HG03097 (cell line): ENCODE measurements at regions not wholly inside any gene's neighbourhood (a gene's known extent, or its start where the extent isn't known, plus 50 kb on each side); places are given as distances from the start of the nearest gene placed in this dataset.

Experiments
- ATAC-seq: cut with Tn5 transposase; IDR thresholded peaks from one replicate; pipeline ENCODE4 v1.9.1; 2021; ENCODE audit not compliant: unreplicated experiment, low FRiP score

DNA sequence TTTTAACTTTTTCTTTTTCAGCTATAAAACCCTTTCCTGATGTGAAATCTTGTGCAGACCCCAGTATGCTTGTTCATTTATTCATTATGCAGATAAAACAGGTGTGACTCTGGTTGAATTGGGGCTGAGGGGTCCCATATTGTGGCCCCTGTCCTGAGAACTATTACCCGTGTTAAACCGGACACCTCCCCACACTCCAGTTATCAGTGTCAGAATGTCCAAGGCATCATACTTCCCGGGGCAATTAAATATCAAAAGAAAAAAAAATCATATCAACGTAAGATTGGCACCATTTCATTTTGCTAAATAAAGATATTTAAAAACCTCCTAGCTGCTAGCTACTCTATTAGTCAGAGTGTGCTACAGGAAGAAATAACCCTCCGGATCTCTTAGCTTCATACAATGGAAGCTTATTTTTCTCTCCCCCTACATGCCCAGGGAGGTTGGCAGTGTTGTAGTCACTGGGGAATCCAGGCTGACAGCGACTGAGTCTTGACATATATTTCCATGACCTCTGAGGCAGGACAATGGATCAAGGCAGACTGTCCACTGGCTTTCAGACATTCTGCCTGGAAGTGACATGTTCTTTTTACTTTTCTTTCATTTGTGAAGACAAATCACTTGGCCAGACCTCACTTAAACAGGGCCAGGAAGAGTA, 170.0 kb downstream of the SEC61B start:
- ATAC-seq, result no peak

- no peak for ATAC-seq
These were observed 170.9 kb downstream of the SEC61B start for GRCh38 chr9:99392986-99393385.

DNA sequence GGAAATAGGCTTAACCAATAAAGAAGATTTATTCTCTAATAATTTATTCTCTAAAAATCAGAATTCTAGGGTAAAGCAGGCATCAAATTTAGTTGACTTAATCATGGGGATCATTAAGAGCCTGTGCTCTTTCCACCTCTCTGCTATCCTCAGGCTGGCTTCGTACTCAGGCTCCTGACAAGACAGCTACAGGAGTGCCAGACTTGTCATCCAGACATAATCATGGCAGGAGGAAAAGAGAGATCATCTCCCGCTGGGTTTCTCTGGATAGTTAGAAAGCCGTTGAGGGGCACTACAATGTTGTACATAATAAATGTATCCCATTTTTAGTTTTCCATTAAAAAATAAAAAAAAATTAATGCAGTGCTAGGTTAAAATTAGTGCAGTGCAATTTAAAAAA, 171.9 kb downstream of the SEC61B start:
- ATAC-seq, result no peak

- no peak for ATAC-seq
These were observed 176.2 kb downstream of the SEC61B start for GRCh38 chr9:99398241-99398640.

- no peak for ATAC-seq
These were observed 177.4 kb downstream of the SEC61B start for GRCh38 chr9:99399474-99399873.

DNA sequence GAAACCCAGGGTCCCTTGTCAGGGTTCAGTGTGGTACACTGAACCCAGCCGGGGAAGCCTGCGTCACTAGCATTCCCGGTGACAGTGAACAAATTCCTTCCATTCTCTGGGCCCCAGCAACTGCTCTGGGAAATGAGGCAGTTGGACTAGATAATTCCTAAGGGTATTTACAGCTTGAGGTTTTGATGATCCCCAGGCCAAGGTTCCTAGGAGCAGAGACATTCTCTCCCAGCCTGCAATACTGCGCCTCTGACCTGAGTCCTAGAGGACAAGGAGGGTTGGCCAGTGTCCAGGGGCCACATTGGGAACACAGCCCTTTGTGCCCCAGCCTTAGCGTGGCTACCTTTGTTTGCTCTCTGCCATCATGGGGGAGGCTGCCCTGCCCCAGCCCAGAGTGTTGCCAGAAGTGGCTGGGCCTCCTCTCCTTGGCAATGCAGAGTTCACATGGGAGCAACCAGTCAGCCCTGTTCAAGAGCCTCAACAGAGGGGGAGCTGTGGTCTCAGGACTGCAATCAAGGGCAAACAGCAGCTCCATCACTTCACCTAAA, 178.2 kb downstream of the SEC61B start:
- ATAC-seq, result no peak

GRCh38 chr9:99401680-99402504, 179.8 kb downstream of the SEC61B start:
- no peak for ATAC-seq

GRCh38 chr9:99403371-99403770, 181.3 kb downstream of the SEC61B start:
- ATAC-seq, result no peak

- no peak for ATAC-seq
These were observed 183.3 kb downstream of the SEC61B start for GRCh38 chr9:99405359-99405758.

DNA sequence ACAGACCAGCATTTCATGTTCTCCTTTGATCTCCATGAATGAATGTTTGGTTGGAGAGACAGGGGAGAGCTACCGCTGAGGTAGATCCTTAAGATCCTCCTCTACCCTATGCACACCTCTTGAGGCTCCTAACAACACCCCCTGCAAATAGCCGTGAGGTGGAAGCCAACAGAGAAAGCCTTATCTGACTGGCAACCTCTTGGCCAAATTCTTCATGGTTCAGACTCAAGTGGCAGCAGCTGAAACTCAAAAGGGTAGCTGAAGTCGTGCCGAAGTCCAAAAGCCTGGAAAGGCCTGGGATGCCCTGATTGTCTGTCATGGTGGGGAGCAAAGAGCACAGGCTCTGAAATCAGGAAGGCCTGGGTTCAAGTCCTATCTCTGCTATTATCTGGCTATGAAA, 184.9 kb downstream of the SEC61B start:
- ATAC-seq, result no peak

DNA sequence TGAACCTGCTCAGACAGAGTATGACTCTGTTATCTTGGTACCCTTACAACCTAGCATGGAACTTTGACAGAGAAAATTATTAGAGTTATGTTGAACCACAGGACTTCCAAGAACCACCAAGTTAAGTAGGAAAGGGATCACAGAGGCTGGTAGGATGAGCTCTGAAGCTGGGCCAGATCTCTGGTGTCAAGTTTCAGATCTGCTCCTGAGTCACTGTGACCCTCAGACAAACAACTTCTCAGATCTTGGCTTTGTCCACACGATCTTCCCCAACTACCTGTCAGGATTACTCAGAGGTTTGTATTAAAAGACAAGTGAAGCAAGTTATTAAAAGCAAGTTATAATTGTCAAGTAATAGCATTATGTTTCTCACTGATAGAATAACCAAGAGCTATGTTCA, 189.0 kb downstream of the SEC61B start:
- no peak for ATAC-seq

DNA sequence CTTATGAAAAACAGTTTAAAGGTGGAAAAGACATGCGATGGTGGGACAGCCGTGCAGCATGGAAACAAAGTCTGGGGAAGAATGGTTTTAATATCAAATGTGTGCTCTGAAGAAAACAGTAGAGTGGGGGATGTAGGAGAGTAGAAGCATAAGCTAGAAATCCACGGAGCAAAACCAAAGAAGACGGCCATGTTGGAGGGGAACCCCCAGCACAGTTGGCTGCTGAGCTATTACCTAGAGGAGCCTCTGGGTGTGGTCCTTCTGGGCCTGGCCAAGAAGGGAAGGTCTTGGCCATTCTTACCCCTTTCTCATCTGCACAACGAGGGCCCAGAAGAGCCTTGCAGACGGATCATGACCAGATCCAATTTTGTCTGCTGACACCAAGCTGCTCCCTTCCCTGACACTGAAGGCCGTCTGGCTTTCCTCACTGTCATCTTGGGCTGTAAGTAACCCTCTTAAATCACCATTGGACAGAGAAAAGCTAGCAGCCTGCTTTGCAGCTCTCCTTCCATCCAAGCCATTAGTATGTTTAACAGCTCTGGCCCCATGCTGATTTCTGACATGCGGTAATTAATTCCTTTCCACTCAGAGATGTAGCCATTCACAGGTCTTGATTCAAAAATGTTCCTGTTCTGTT, 189.5 kb downstream of the SEC61B start:
- ATAC-seq, result no peak

DNA sequence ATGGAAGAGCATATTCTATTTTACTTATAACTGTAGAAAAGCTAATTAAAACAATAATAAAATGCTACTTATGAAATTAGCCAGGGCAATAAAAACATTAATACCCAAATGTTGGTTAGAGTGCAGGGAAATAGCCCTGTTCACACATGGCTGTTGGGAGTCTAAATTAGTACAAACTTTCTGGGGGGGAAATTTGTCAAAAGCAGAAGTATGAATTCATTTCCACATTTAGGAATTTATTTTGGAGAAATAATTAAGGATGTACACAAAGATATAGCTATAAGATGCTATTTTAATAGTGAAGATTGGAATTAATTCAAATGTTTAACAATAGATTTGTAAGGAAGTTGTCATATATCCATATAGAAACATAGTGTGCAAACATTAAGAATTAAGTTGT, 190.5 kb downstream of the SEC61B start:
- no peak for ATAC-seq

DNA sequence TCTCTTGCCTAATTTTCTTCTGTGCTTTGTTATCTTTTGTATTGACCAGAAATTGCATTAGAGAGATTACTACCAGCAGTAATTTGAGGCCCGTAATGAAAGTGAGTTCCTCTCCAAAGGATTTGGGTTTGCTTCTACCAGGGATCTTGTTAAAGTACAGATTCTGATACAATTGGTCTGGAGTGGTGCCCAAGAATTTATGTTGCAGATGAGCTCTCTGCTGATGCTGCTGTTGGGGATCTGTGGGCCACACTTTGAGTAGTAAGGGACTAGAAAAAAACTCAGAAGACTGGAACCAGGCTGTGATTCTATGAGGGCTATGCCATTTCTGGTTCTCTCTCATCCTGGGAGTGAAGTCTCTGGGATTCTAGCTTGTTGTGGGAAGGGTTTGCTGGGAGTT, 192.2 kb downstream of the SEC61B start:
- no peak for ATAC-seq

- ATAC-seq, result no peak
These were observed 193.5 kb downstream of the SEC61B start for GRCh38 chr9:99415606-99416005.

GRCh38 chr9:99416007-99416406, 193.9 kb downstream of the SEC61B start:
- ATAC-seq, result no peak

GRCh38 chr9:99419070-99419469, 197.0 kb downstream of the SEC61B start:
- no peak for ATAC-seq

- no peak for ATAC-seq
These were observed 199.3 kb downstream of the SEC61B start for GRCh38 chr9:99421369-99421768.

- no peak for ATAC-seq
These were observed 203.0 kb downstream of the SEC61B start for GRCh38 chr9:99425124-99425523.

- ATAC-seq, result no peak
These were observed 204.1 kb downstream of the SEC61B start for GRCh38 chr9:99425923-99426842.
